Right cardiac atrium (tissue), 5 donors: ENCODE measurements at regions not wholly inside any gene's neighbourhood (a gene's known extent, or its start where the extent isn't known, plus 50 kb on each side); places are given as distances from the start of the nearest gene placed in this dataset.
A peak's percentile ranks its signal among the peaks of the same experiment; 100 is the strongest.

Experiments
- ATAC-seq, 2 donors: fragments of 200-7000 bp; cut with Tn5 transposase; one replicate each; pipeline versions ENCODE4 v1.8.0 to v1.9.1; 2020; ENCODE audit warnings: moderate library complexity in 2 of 2, mild to moderate bottlenecking in 1 of 2
- DNase-seq, 3 donors: peaks; one replicate each; pipeline ENCODE4 v3.0.0-alpha.2; 2020
- H3K27ac ChIP-seq: one replicate; pipeline ENCODE4 v1.5.1; 2013; ENCODE audit warnings: mild to moderate bottlenecking, low read length, control low read depth, moderate library complexity
- H3K27me3 ChIP-seq: one replicate; pipeline ENCODE4 v1.6.1; 2013; ENCODE audit not compliant: control insufficient read depth, insufficient read depth
- H3K4me1 ChIP-seq: one replicate; pipeline ENCODE4 v1.6.1; 2013; ENCODE audit warnings: low read length; ENCODE audit not compliant: control insufficient read depth, insufficient read depth
- H3K4me3 ChIP-seq: one replicate; pipeline ENCODE4 v1.5.1; 2013; ENCODE audit warnings: low read length, control low read depth
- H3K9me3 ChIP-seq: one replicate; pipeline ENCODE4 v1.6.1; 2013; ENCODE audit warnings: low read length; ENCODE audit not compliant: control insufficient read depth
- WGBS: extraction: QIAGEN DNeasy Blood & Tissue Kit; methylation state at CpG from one replicate; pipeline ENCODE4 v1.1.7; 2013; 5-methylcytosine and 5-hydroxymethylcytosine counted together
- intact Hi-C, 4 donors: fragments of 100-400 bp; cut with DNase I; formaldehyde crosslinking; loops; one replicate each; pipeline versions ENCODE4 v1.11.0 to v1.14.0; 2022 to 2023
- donor health status: healthy with polysubstance abuse.
- donor health status: DM: no; HTN: yes; CAD: no.
- donor health status: DM: no; HTN: no; CAD: no.
- donor health status: DM: no; HTN: yes; CAD: no; lungs with severe emphysema.
- donor health status: DM: yes; HTN: yes; CAD: no.

DNA sequence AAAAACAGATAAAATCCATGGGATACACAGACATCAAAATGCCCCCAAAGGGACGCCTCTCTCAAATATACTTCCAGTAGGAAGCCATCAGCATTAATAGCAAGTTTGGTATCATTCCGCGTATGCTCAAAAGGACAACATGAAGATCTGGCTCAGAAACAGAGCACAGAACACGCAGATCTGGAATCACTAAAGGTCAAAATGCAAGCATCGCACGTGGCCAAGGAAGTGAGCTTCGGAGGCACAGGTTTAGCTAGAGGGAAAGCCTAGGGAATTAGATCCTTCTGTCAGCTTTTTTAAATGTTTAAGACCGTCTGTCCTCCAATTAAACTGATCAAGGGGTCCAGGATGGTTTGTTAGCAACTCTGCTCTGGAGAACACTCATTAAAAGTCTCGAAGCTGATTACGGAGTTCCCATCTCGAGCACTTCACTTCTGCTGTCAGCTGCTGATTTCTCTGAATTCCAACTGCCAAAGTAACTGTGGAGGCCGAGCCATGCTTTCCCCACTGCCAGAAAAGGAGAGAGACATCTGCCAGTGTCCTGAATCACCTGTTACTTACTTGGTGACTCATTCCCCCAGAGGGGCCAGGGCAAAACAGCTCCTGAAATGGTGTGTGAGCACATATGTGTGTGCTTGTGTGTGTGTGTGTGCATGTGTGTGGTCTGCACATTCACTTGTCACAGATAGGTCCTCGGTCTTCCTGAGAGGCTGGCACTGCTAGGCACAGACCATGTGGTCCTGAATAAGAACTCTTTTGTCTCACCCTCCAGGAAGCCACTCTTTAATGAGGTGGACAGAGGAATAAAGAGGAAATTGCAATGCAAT is 177.7 kb upstream of the PPARGC1A start:
- Histone ChIP-seq H3K4me3 (no peak overlapping the region), H3K4me1 (no peaks in the 10 kb centered on the region), H3K9me3 (no peaks in the 10 kb centered on the region), H3K27me3 (no peaks in the 10 kb centered on the region), H3K27ac (peak overlapping the region; percentile 85)
- DNase-seq (peak; percentile 30 to 43 (median 39)), ATAC-seq (peak; percentile 87 to 90)
- 42% methylated on average over 13 of the region's 13 CpGs for WGBS
- intact Hi-C loops, result no loop called here

- 77% methylated on average over 9 of the region's 9 CpGs for WGBS
- no peak overlapping the region for H3K27ac ChIP-seq
- ATAC-seq, result no peak
Measured at GRCh38 chr4:24065974-24066373, 176.1 kb upstream of the PPARGC1A start.

DNA sequence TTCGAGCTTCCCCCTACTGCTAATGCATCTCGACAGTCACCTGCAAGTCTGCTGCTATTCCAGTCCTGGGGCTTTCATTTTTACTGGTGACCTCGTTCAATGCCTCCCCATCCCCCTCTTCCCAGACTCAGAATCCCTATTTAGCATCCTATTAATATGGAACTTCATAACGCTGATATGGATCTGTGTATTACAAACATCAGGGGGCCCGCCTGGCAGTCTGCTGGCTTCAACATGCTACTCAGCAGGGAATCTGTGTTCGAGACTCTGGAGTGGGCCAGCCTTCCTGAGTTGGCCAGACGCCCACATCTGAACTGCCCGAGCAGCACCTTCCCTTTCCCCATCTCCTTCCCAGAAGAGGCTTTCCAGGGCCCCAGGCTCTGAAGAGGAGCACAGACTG is 173.9 kb upstream of the PPARGC1A start:
- Histone ChIP-seq H3K27me3 (no peaks in the 10 kb centered on the region), H3K4me1 (no peaks in the 10 kb centered on the region), H3K27ac (no peak overlapping the region), H3K4me3 (no peak overlapping the region), H3K9me3 (no peaks in the 10 kb centered on the region)
- intact Hi-C loops, result no loop called here
- no peak for DNase-seq
- 63% methylated on average over 8 of the region's 8 CpGs for WGBS
- ATAC-seq, result no peak

More at GRCh38 chr4:24065974-24066373, 176.1 kb upstream of the PPARGC1A start:
- H3K9me3 ChIP-seq, result no peaks in the 10 kb centered on the region
- no peak for DNase-seq
- intact Hi-C loops, result no loop called here
- H3K4me1 ChIP-seq, result no peaks in the 10 kb centered on the region
- no peaks in the 10 kb centered on the region for H3K27me3 ChIP-seq
- H3K4me3 ChIP-seq, result no peak overlapping the region

DNA sequence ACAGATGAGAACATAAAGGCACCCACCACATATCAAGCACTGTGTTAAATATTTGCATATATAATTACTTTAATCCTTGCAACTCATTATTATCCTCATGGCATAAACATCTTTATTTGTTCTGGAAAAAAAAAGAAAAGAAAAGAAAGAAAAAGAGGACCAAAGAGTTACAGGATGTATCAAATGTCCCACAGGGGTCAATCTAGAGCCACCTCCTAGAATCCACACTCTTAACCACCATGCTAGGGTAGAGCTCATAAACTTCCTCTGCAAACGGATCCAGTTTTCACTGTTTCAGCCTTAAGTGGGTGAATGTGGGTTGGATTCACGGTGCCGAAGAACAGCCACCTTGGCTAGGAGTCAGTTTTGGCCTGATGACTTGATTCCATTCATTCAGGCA is 171.1 kb upstream of the PPARGC1A start:
- no peaks in the 10 kb centered on the region for H3K4me1 ChIP-seq
- intact Hi-C loops, result no loop called here
- ATAC-seq (no peak), DNase-seq (no peak)
- H3K4me3 ChIP-seq, result no peak overlapping the region
- no peak overlapping the region for H3K27ac ChIP-seq
- no peaks in the 10 kb centered on the region for H3K9me3 ChIP-seq
- 86% methylated on average over 3 of the region's 3 CpGs for WGBS
- no peaks in the 10 kb centered on the region for H3K27me3 ChIP-seq

DNA sequence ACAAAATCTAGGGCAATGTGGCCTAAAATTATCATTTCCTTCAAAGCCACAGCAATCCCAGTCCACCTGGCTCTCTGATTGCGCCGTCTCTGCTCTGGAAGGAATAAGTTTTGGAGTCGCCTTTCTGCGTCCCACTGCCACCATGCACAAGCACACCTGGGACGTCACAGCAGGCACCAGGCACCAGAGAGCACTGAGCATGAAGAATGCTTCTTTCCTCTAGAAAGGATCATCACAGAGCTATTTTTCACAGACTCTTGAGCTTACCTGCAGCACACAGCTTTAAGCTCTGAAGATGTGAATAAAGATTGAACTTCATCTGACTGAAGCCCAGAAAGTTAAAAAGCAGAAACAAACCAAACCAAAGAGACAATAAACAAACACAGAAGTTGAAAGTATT is 170.0 kb upstream of the PPARGC1A start:
- H3K4me3 ChIP-seq, result no peak overlapping the region
- 88% methylated on average over 5 of the region's 5 CpGs for WGBS
- intact Hi-C loops, result no loop called here
- no peaks in the 10 kb centered on the region for H3K27me3 ChIP-seq
- H3K4me1 ChIP-seq, result no peaks in the 10 kb centered on the region
- no peaks in the 10 kb centered on the region for H3K9me3 ChIP-seq
- DNase-seq, result no peak
- ATAC-seq, result no peak
- H3K27ac ChIP-seq, result no peak overlapping the region

- DNase-seq, result no peak
Measured at GRCh38 chr4:24057915-24058559, 168.2 kb upstream of the PPARGC1A start.

DNA sequence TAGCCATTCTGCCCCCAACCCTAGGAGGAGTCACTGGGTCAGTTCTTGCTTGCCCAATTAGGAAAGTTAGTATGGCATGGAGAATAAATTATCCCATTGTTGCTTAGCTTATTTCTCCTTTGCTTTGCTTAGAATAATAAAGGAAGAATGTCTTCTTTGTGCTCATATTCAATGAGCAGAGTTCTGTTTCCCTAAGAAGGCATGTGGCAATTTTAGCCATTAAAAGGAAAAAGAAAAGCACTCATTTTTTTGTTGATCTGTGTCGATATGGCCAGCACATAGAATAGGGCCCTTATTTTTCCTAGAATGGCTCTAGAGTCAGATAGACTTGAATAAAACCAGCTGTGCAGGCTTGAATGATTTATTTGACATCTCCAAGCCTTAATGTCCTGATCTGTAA is 166.4 kb upstream of the PPARGC1A start:
- H3K27ac ChIP-seq, result no peak overlapping the region
- no peaks in the 10 kb centered on the region for H3K9me3 ChIP-seq
- no peaks in the 10 kb centered on the region for H3K27me3 ChIP-seq
- WGBS, result 71% methylated on average over 1 of the region's 1 CpG
- intact Hi-C loops, result no loop called here
- no peak for DNase-seq
- no peak overlapping the region for H3K4me3 ChIP-seq
- no peaks in the 10 kb centered on the region for H3K4me1 ChIP-seq
- no peak for ATAC-seq

More at GRCh38 chr4:24057915-24058559, 168.2 kb upstream of the PPARGC1A start:
- WGBS, result 67% methylated on average over 10 of the region's 10 CpGs
- H3K4me3 ChIP-seq, result no peak overlapping the region
- no peak overlapping the region for H3K27ac ChIP-seq
- H3K9me3 ChIP-seq, result no peaks in the 10 kb centered on the region
- no peaks in the 10 kb centered on the region for H3K4me1 ChIP-seq
- intact Hi-C loops, result no loop called here
- ATAC-seq, result no peak
- no peaks in the 10 kb centered on the region for H3K27me3 ChIP-seq

DNA sequence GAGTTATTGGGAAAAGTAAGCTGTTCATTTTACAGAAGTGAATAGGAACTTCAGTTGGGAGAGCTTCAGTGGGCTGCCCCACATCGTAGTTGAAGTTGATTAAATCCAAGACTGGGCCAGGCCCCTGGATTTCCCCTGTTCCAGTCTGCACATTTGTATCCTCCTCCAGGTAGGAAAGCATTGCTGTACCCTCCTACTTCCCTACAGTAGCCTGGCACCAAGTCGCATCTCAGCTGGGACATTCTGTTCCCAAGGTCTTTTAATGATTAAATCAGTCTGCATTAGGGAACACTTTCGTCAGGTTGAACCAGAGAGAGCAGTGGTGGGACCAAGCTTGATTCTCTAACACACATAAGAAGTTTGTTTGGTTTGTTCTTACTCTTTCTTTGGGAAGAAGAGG is 165.8 kb upstream of the PPARGC1A start:
- 84% methylated on average over 3 of the region's 3 CpGs for WGBS
- no peak for DNase-seq
- Histone ChIP-seq H3K4me1 (no peaks in the 10 kb centered on the region), H3K27ac (no peak overlapping the region), H3K27me3 (no peaks in the 10 kb centered on the region), H3K9me3 (no peaks in the 10 kb centered on the region), H3K4me3 (no peak overlapping the region)
- intact Hi-C loops, result no loop called here
- no peak for ATAC-seq

- no peak for ATAC-seq
- WGBS, result 85% methylated on average over 3 of the region's 3 CpGs
- no peak for DNase-seq
Measured at GRCh38 chr4:24054910-24055309, 165.1 kb upstream of the PPARGC1A start.

DNA sequence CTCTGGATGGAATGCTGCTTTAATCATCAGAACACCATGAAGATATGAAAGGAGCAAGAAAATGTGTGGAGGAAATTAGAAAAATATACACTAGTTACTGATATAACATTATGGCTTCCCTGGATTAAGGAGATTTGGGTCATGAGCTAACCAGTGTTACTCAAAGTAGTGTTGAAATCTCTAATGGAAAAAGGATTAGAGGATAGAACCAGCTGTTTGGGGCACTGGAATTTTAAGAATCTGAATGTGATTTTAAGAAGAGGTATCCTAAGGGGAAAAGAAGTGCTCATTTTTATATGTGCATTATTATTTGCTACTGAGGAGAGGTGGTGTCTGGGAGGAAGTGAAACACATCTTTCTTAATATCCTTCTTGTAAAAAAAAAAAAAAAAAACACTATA is 164.1 kb upstream of the PPARGC1A start:
- H3K27ac ChIP-seq, result no peak overlapping the region
- ATAC-seq (no peak), DNase-seq (no peak)
- H3K4me3 ChIP-seq, result no peak overlapping the region
- intact Hi-C loops, result no loop called here
- no peaks in the 10 kb centered on the region for H3K9me3 ChIP-seq
- no peaks in the 10 kb centered on the region for H3K27me3 ChIP-seq
- no peaks in the 10 kb centered on the region for H3K4me1 ChIP-seq

More at GRCh38 chr4:24054910-24055309, 165.1 kb upstream of the PPARGC1A start:
- no peaks in the 10 kb centered on the region for H3K9me3 ChIP-seq
- no peak overlapping the region for H3K27ac ChIP-seq
- H3K4me1 ChIP-seq, result no peaks in the 10 kb centered on the region
- intact Hi-C loops, result no loop called here
- H3K4me3 ChIP-seq, result no peak overlapping the region
- no peaks in the 10 kb centered on the region for H3K27me3 ChIP-seq

GRCh38 chr4:24044610-24045589 is 155.1 kb upstream of the PPARGC1A start:
- Histone ChIP-seq H3K4me3 (no peak overlapping the region), H3K4me1 (peaks cover 3% of the 10 kb centered on the region), H3K9me3 (no peaks in the 10 kb centered on the region), H3K27me3 (no peaks in the 10 kb centered on the region), H3K27ac (no peak overlapping the region)
- ATAC-seq (peak in 1 of 2 donors; percentile 45), DNase-seq (no peak)
- intact Hi-C loops, result no loop called here
- WGBS, result 83% methylated on average over 5 of the region's 5 CpGs
